Activated CD4-positive, CD25-positive, alpha-beta regulatory T cell (primary cell): ENCODE measurements at regions not wholly inside any gene's neighbourhood (a gene's known extent, or its start where the extent isn't known, plus 50 kb on each side); places are given as distances from the start of the nearest gene placed in this dataset.

Experiments used
- DNase-seq, 4 experiments: peaks; one replicate each; lab custom pipeline; 2025; lab: John Stamatoyannopoulos, UW

- no peak for DNase-seq
Observed at GRCh38 chr11:127644366-127644765, 643.8 kb upstream of the KIRREL3 start.

GRCh38 chr11:127643268-127644058, 642.9 kb upstream of the KIRREL3 start:
- no peak for DNase-seq

- no peak for DNase-seq
Observed at GRCh38 chr11:127640561-127641451, 640.2 kb upstream of the KIRREL3 start.

GRCh38 chr11:127639916-127640315, 639.3 kb upstream of the KIRREL3 start:
- no peak for DNase-seq

GRCh38 chr11:127632976-127633680, 632.6 kb upstream of the KIRREL3 start:
- DNase-seq: no peak

GRCh38 chr11:127632546-127632945, 632.0 kb upstream of the KIRREL3 start:
- no peak for DNase-seq

GRCh38 chr11:127631974-127632373, 631.4 kb upstream of the KIRREL3 start:
- DNase-seq: no peak

- DNase-seq: no peak
Observed at GRCh38 chr11:127629200-127629599, 628.6 kb upstream of the KIRREL3 start.

- DNase-seq: no peak
Observed at GRCh38 chr11:127628458-127628785, 627.9 kb upstream of the KIRREL3 start.

- no peak for DNase-seq
Observed at GRCh38 chr11:127627629-127628457, 627.3 kb upstream of the KIRREL3 start.

GRCh38 chr11:127627204-127627603, 626.6 kb upstream of the KIRREL3 start:
- no peak for DNase-seq

- no peak for DNase-seq
Observed at GRCh38 chr11:127625402-127625801, 624.8 kb upstream of the KIRREL3 start.

- DNase-seq: no peak
Observed at GRCh38 chr11:127624306-127624856, 623.8 kb upstream of the KIRREL3 start.

GRCh38 chr11:127622686-127623085, 622.1 kb upstream of the KIRREL3 start:
- DNase-seq: no peak

GRCh38 chr11:127620671-127621070, 620.1 kb upstream of the KIRREL3 start:
- DNase-seq: no peak

GRCh38 chr11:127619946-127620345, 619.4 kb upstream of the KIRREL3 start:
- no peak for DNase-seq

GRCh38 chr11:127618721-127619120, 618.2 kb upstream of the KIRREL3 start:
- DNase-seq: no peak

- no peak for DNase-seq
Observed at GRCh38 chr11:127616158-127616557, 615.6 kb upstream of the KIRREL3 start.

- DNase-seq: no peak
Observed at GRCh38 chr11:127612607-127613006, 612.0 kb upstream of the KIRREL3 start.

- DNase-seq: no peak
Observed at GRCh38 chr11:127609025-127609773, 608.6 kb upstream of the KIRREL3 start.
